CD4-positive, alpha-beta T cell treated with Interleukin-12 subunit alpha and Interleukin-12 subunit beta, for 1 hour (primary cell): ENCODE measurements at regions not wholly inside any gene's neighbourhood (a gene's known extent, or its start where the extent isn't known, plus 50 kb on each side); places are given as distances from the start of the nearest gene placed in this dataset.

Source experiments
- DNase-seq: peaks from one replicate; pipeline ENCODE4 v3.0.0-alpha.2; 2020

- no peak for DNase-seq
Measured at GRCh38 chr10:107453561-107453960, 289.1 kb upstream of the SORCS1 start.

- DNase-seq: no peak
Measured at GRCh38 chr10:107451047-107451446, 286.5 kb upstream of the SORCS1 start.

DNA sequence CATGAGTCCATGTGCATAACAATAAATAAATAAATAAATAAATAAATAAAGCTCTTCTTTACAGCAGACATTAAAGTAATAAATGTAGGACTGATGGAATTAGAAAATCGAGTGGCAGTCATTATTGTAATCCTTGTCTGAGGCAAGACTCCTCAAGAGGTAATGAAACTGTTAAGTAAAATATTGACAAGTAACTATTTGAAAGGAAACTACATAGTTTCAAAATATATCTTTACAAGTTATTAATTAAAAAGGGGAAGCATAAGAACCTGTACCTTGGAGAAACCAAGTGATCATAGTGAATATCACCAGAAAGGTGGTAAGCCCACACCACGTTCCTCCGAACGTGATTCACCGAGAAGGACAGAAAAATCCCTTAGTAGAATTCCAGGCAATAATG is 285.6 kb upstream of the SORCS1 start:
- DNase-seq: no peak

DNA sequence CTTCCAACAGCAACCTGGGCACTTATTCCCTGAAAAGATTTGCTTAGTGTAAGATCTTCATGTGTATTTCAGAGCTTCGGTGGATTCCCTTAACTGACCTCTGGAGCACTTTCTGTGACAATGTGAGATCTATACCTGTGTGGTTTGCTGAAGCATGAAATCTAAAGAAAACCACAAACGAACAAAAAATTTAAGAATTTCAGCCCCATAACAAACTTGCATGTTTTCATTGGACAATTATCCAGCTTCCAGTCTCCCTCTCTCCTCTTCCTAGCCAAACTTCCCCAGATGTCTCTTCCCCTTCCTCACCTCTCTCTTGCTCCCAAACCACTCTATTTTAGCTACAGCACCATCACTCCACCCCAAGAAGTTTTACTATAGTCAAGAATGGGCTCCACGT is 279.9 kb upstream of the SORCS1 start:
- no peak for DNase-seq

DNA sequence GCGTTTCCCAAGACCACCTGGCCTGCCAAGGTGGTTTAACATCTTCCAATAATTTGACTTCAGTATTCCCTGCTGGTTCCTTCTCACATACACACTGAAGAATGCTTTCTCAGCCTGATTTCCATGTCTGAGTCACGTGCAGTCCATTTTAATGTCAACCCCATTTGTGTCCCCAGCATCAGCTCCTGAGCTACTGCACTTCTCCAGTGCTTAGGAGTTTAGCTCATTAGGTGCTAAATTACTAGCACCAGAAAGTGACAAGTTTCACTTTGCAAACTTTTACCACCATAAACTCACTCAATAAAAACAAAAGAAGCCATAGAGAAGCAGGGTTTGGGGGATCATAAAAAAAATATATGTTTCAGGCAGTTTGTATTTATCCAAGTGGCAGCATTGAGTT is 279.3 kb upstream of the SORCS1 start:
- DNase-seq: no peak

- no peak for DNase-seq
Measured at GRCh38 chr10:107443326-107443725, 278.8 kb upstream of the SORCS1 start.

GRCh38 chr10:107442035-107442505 is 277.6 kb upstream of the SORCS1 start:
- DNase-seq: no peak

- no peak for DNase-seq
Measured at GRCh38 chr10:107440741-107441140, 276.2 kb upstream of the SORCS1 start.

DNA sequence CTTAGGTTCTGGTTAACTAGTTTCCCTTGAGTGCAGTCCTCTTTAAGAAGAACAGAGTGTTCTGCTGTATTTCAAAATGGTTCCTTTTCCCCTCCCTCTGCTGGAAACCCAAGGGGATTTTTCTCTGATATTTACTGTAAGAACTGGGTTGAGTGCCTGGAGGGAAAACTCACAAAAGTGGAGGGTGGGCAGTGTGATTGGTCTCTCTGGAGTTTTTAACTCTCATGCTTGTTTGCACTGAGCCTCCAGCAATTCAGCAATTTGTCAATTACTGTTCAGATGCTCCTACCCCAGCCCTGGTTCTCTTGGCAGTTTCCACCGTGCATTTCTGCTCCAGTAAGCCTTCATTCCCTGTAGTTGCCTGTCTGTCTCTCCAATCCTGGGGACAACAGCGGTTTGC is 273.4 kb upstream of the SORCS1 start:
- no peak for DNase-seq

GRCh38 chr10:107436568-107436967 is 272.1 kb upstream of the SORCS1 start:
- no peak for DNase-seq

DNA sequence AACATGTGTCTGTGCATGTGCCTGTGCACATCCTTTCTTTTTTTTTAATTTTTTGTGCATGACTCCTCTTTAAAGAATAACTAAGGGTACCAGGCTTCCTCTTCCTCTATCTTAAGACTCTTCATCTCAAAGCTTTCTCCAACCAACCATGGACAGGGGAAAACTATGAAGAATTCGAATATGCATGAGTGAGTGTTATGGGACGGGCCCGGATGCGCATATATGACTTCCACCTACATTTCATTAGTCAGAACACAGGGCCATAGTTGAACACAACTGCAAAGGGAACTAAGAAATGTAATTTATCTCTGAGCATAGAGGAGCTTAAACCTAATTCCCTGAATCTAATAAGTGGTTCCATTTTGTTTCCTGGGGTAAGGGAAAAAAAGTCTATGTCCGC is 270.3 kb upstream of the SORCS1 start:
- DNase-seq: no peak

DNA sequence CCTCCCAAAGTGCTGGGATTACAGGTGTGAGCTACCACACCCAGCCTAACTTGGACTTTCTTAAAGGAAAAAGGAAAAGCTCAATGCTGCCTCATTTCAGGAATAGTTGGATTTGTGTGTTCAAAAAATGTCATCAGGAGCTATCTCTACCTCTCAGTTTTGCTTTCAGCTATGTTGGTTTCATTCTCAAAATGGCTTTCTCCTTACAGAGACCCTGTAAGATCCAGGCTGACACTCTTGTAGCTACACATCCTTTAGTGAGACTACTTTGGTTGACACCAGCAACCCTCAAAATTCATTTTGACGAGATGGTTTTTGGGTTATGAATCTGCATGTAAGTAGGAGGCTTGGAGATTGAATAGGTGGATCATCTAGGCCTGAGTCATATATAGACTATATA is 269.7 kb upstream of the SORCS1 start:
- DNase-seq: no peak

DNA sequence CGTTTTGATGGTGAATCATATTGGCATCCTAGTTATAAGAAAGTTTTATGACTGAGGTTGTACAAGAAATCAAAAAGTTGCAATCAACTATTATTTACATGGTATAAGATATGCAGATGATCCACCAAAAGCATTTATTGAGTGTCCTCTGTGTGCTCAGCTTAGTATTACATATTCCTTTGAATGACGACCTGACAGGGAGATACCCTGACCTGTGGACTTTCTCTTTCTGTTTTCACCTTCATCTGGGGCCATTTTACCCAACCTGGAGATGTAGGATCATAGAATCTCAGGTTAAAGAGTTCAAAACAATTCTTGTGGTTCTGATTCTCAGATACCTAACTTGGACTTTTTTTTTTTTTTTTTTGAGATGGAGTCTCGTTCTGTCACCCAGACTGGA is 269.1 kb upstream of the SORCS1 start:
- no peak for DNase-seq

DNA sequence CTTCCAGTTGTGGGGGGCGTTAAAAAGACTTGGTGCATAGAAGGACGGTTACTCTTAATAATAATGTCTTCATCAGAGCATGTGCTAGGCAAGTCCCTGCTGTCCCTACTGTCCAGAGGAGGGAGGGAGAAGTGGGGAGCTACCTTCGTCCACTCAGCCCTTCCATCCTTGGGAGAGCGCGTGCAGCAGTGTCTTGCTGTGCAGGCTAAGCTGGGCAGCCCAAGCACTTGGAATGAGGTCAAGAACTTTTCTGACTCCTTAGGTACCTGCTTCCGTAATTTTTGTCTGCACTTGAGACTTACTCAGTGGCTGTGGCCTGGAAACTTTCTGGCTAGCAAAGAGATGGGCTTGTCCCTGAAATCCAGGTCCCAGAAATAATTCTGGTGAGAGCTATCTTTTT is 265.9 kb upstream of the SORCS1 start:
- no peak for DNase-seq

DNA sequence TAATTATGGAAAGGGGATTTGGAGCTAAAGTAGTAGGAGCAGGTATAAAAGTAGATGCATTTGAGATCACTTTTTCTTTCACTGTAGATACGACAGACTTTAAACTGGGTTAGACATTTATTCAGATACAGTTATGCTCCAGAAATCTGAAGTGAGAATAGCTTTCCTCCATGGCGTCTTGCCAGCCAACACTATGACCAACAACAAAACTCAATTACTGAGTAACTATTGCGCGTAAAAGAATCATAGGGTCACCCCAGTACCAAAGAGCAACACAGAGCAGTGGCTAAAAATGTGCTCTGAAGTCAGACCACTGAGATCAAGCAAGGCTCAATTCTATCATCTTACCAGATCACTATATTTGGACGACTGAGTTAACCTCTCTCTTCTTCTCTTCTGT is 262.5 kb upstream of the SORCS1 start:
- DNase-seq: no peak

DNA sequence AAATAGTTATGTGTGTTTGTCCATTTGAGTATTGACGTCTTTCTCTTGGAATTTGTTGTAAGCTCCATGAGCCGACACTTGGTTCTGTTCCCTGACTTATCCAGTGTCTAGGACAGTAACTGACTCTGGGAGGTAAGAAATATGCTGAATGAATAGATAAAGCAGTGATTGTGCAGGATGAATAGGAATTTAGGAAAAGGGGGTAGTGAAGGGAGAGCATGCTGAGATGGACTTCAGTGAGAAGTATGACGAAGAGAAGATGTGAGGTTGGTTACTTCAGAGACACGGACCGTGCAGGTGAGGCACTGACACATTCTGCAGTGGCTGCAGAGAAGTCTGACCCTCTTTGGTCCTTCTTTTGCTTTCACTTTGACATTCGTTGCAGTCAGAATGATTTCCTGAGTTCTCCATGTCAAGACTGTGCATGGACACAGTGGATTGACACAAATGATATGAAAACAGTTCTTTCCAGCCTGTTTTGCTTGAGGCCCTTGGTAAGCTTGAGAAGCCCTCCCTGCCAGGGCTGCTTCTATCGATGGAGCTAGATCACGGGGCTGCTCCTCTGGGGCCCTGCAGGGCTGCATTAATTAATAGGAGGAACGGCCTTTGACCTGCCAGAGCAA is 261.5 kb upstream of the SORCS1 start:
- DNase-seq: no peak

GRCh38 chr10:107424628-107425027 is 260.1 kb upstream of the SORCS1 start:
- no peak for DNase-seq

GRCh38 chr10:107423903-107424302 is 259.4 kb upstream of the SORCS1 start:
- no peak for DNase-seq

GRCh38 chr10:107422681-107423080 is 258.2 kb upstream of the SORCS1 start:
- DNase-seq: no peak

- DNase-seq: no peak
Measured at GRCh38 chr10:107420196-107420595, 255.7 kb upstream of the SORCS1 start.

DNA sequence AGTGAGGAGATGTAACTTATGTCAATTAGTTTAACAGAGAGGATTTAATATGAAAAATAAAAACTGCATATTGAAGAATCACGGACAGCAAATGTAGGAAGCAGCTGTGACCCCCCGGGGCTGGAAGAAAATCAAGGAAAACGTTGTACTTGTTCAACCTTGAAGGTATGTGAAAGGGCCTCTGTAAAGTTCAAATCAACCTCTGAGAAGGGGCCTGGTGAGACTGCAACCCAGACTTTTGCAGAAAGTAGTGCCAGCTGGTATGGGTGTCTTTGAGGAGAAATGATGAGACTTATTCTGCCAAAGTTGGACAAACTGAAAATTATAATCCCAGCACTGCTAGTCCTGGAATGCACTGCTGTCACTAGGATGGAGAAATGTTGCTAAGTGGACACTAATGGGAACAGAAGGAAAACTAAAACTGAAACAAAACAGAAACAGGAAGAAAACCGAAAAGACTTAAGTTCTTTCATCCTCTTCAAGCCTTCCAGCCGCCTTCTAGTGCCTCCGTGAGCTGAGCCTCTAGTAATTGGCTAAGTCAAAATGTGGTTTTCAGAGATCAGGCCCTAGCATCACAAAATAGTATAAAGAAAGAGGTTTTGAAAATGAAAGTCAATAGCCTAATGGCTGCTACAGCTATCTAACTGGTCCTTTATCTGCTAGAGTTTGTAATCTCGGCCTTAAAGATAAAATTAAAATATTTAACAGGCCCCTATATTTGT is 253.7 kb upstream of the SORCS1 start:
- no peak for DNase-seq

DNA sequence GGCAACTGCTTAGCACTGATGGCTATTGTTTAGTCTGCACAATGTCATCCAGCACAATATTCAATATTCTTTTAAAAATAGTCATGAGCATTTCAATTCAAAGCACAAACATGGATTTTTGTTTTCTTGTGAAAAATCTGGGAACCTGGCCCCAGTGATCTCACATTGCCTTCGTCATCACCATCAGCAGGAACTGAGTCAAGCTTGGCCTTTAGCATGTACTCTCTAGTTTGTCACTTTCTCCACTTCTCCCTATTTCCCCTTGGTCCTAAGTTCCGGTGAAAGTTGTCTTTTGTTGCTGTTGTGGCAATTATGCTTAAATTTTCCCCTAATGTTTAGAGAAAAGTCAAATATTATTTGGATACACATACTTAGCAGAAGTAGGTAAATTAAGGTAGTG is 252.9 kb upstream of the SORCS1 start:
- DNase-seq: no peak

DNA sequence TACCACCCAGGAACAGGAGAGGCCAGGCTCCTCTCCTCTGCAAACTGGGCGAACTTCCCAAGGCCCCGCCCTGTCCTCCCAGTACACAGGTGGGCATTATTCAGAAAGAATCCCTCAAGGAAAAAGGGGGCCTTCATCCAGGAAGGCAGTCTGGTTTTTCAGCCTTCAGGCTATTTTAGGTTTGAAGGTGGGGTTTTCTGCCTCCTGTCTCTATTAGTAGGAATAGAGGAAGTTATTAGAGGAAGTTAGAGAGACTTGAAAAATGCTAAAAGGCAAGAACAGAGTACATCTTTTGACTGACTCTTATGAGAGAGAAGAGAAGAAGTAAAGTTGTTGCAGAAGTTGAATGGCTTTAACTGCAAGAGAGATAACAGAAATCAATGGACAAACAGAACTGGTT is 250.9 kb upstream of the SORCS1 start:
- no peak for DNase-seq

GRCh38 chr10:107413971-107414370 is 249.5 kb upstream of the SORCS1 start:
- DNase-seq: no peak

DNA sequence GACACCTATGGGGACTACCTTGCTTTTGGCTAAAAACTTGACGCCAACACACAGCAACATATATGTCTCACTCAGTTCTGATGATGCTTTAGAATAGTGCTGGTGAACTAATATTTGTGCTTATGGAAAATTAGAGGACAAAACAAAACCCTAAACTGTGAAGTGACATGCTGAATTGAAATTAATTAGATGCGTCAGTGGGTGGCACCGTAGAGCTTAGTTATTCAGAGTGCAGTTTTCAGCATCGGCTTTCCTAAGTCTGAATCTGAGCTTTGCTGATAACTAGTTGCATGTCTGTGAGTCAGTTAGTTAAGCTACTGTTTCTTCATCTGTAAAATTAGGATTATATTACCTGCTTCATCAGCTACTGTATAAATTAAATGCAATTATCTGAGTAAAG is 245.0 kb upstream of the SORCS1 start:
- no peak for DNase-seq
